Retinal pigment epithelial cell (primary cell): ENCODE measurements at regions not wholly inside any gene's neighbourhood (a gene's known extent, or its start where the extent isn't known, plus 50 kb on each side); places are given as distances from the start of the nearest gene placed in this dataset.

Experiments used
- DNase-seq: peaks from one replicate; pipeline ENCODE4 v3.0.0-alpha.2; 2010; ENCODE audit warnings: low read depth
- H3K4me3 ChIP-seq: 2 replicates; pipeline ENCODE4 v1.5.1; 2011; ENCODE audit warnings: mild to moderate bottlenecking, low read length, control low read depth, moderate library complexity
- TF ChIP-seq, protein P1 (sequence below): conservative IDR thresholded peaks from 2 replicates; pipeline ENCODE4 v1.5.1; 2011; ENCODE audit warnings: low read depth, low read length, control low read depth, inconsistent platforms

DNA sequence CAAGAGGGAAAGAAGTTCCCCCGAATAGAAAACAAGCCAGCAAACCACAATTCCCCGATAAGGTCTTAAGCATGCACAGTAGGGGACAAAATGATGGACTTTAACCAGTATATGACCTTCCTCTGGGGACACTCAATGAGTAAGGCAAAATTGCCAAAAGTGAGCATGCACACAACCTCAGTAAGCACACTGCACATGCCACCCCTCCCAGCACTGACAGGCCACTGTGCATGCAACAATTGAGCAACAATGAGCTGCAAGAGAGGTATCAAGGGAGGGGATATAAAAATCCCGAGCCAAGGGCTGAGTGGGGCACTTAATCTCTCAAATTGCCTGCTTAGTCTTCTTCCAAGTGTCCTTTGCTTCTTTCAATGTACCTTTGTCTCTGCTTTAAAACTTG is 935.8 kb upstream of the SLC39A10 start:
- TF ChIP-seq, protein P1, sequence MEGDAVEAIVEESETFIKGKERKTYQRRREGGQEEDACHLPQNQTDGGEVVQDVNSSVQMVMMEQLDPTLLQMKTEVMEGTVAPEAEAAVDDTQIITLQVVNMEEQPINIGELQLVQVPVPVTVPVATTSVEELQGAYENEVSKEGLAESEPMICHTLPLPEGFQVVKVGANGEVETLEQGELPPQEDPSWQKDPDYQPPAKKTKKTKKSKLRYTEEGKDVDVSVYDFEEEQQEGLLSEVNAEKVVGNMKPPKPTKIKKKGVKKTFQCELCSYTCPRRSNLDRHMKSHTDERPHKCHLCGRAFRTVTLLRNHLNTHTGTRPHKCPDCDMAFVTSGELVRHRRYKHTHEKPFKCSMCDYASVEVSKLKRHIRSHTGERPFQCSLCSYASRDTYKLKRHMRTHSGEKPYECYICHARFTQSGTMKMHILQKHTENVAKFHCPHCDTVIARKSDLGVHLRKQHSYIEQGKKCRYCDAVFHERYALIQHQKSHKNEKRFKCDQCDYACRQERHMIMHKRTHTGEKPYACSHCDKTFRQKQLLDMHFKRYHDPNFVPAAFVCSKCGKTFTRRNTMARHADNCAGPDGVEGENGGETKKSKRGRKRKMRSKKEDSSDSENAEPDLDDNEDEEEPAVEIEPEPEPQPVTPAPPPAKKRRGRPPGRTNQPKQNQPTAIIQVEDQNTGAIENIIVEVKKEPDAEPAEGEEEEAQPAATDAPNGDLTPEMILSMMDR, result no peak

DNA sequence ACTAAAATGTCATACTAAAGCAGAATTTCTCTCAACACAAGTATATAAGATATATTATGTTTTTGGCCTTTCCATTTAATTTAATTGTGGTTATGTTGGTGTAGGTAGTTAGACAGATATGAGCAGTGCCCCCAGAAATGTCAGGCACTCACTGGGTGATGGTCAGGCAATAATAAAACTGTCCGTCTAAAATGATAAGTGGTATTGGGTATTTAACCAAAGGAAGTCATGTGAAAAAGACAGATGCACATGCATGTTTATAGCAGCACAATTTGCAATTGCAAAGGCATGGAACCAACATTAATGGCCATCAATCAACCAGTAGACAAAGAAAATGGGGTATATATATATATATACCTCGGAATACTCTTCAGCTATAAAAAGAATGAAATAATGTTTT is 936.6 kb upstream of the SLC39A10 start:
- DNase-seq, result no peak
- H3K4me3 ChIP-seq, result no peak overlapping the region
- TF ChIP-seq, protein P1, result no peak

More for the DNA sequence above, 935.8 kb upstream of the SLC39A10 start:
- DNase-seq, result no peak
- no peak overlapping the region for H3K4me3 ChIP-seq

DNA sequence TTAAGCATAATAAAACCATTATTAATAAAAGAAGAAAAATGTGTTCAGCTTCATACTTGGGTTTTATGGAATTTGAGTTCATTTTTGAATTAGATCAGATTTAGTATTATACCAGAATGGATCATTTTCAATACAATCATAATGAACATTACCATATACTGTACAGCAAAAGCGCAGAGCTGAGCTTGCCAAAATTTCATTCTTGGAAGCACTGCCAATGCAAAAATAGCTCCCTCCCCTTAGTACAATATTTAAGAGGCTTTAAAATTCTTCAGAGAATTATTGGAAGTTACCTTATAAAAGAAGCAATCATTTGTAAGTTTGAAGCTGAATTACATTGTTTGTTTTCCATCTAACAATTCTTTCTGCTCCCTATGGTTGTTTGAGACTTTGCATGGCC is 938.1 kb upstream of the SLC39A10 start:
- H3K4me3 ChIP-seq, result no peak overlapping the region
- TF ChIP-seq, protein P1, result no peak
- no peak for DNase-seq

DNA sequence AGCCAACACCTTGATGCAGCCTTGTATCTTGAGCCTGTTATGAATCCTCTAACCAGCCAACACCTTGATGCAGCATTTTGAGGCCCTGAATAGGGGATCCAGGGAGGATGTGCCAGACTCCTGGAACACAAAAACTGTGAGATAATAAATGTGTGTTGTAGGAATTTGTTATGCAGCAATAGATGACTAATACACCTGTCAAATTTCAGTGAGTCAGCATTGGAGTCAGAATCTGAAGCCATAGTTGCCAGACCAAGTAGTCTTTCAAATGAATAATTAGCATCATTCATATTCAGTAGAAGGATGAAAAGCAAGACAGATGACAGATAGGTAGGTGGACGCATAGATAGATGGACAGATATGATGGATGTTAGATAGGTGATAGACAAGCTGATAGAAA is 942.5 kb upstream of the SLC39A10 start:
- no peak overlapping the region for H3K4me3 ChIP-seq
- TF ChIP-seq, protein P1, result no peak
- no peak for DNase-seq

DNA sequence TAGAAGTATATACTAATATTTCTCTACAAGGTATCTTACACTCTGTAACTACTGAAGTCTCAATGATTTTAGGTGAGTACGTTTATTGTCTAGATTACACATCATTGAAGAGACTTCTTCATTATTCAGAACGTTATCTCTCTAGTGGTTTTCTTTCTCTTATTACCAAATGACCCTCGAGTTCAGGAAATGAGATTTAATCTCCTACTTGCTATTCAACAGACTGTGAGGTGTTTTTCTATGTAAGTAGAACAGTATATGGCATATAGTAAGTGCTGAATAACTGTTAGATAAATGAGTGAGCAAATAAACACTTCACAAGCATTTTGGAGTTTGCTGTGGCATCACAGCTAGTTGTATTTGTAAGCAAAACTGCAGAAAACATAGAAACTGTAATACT is 947.2 kb upstream of the SLC39A10 start:
- H3K4me3 ChIP-seq, result no peak overlapping the region
- no peak for DNase-seq
- TF ChIP-seq, protein P1, result no peak

DNA sequence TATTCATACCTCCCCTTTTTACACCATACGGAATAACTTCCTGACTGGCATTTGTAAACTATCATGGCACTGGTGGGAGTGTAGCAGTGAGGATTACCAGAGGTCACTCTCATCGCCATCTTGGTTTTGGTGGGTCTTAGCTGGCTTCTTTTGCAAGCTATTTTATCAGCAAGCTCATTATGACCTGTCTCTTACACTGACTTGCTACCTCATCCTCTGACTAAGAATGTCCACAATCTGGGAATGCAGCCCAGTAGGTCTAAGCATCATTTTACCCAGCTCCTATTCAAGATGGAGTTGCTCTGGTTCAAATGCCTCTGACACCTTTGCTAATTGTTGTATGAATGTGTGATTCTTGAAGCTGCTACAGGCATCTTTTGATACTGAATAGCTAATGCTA is 950.8 kb upstream of the SLC39A10 start:
- H3K4me3 ChIP-seq, result no peak overlapping the region
- no peak for DNase-seq
- TF ChIP-seq, protein P1, result no peak

DNA sequence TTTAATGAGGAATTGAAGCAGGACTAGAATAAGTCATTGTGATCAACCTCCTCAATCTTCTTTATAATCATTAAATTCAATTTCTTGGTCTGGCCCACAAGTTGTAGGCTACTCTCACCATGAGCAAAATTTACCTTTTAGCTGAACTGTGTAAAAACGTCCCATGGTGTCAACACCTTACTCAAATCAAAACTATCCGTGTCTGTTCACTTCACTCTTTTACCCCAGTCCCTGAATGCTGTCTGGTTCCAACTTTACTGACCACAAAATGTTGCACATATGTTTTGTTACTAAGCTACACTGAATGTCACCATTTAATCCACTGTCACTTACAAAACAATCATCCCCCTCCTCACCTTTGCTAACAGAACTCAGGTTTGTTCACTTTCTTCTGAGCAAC is 951.6 kb upstream of the SLC39A10 start:
- TF ChIP-seq, protein P1, result no peak
- no peak overlapping the region for H3K4me3 ChIP-seq
- no peak for DNase-seq
